HepG2 (cell line): ENCODE measurements at regions not wholly inside any gene's neighbourhood (a gene's known extent, or its start where the extent isn't known, plus 50 kb on each side); places are given as distances from the start of the nearest gene placed in this dataset.

Source experiments
- ATAC-seq: fragments of 200-7000 bp; cut with Tn5 transposase; 3 replicates; pipeline ENCODE4 v1.9.1; 2020; ENCODE audit warnings: mild to moderate bottlenecking, moderate library complexity
- BruUV-seq: library from RNA; stranded (reverse); fragments of 400-500 nt; replicated peaks from 2 replicates; lab custom pipeline; 2021; lab: Mats Ljungman, UMichigan
- CTCF ChIA-PET: fragments of 300-600 bp; formaldehyde crosslinking; extraction: SDS; loops from one replicate; lab custom pipeline; 2021; ENCODE audit warnings: low total read pairs, inconsistent platforms, low intra/inter-chr PET ratio; lab: Yijun Ruan, JAX
- POLR2A ChIA-PET: fragments of 350-600 bp; sonication (Branson Sonifier 250); formaldehyde crosslinking; loops from one replicate; lab custom pipeline; 2020; ENCODE audit warnings: antibody characterized with exemption, inconsistent platforms; lab: Yijun Ruan, JAX
- DNase-seq: peaks from one replicate; pipeline ENCODE4 v3.0.0-alpha.2; 2015; ENCODE audit warnings: low spot score
- FAIRE-seq: peaks from 3 replicates; lab custom pipeline; 2011; peaks lifted over from hg19 to GRCh38; lab: Jason Lieb, UNC
- H2AFZ ChIP-seq: one replicate; pipeline ENCODE4 v1.6.1; 2011; ENCODE audit warnings: low read length, inconsistent platforms
- H3K27ac ChIP-seq: fragments of 300-600 bp; 3 replicates; pipeline ENCODE4 v1.8.0; 2011; ENCODE audit warnings: mixed run types, mild to moderate bottlenecking, mixed read lengths, low read length, inconsistent platforms; ENCODE audit not compliant: insufficient read depth; ENCODE audit errors: extremely low read length
- H3K27me3 ChIP-seq, 2 experiments: fragments of 200-600 bp in 1 of 2; 2 replicates in 1 of 2; 3 replicates in 1 of 2; pipeline versions ENCODE4 v1.6.0 to v1.8.0; 2011; ENCODE audit warnings: low read length in 2 of 2, mild to moderate bottlenecking in 2 of 2, moderate library complexity in 2 of 2, inconsistent platforms in 1 of 2; ENCODE audit not compliant: insufficient read depth in 2 of 2, control insufficient read depth in 1 of 2
- H3K36me3 ChIP-seq, 2 experiments: fragments of 200-600 bp in 1 of 2; replicated peaks in 1 of 2; 2 replicates in 1 of 2; 3 replicates in 1 of 2; pipeline versions ENCODE4 v1.5.1 to v1.8.0; 2011; ENCODE audit warnings: low read length in 2 of 2, inconsistent platforms in 1 of 2; ENCODE audit not compliant: insufficient read depth in 2 of 2, control insufficient read depth in 1 of 2
- H3K4me1 ChIP-seq: 2 replicates; pipeline ENCODE4 v1.5.1; 2012; ENCODE audit warnings: low read length, inconsistent platforms; ENCODE audit not compliant: insufficient read depth
- H3K4me2 ChIP-seq: 2 replicates; pipeline ENCODE4 v1.6.0; 2011; ENCODE audit warnings: low read depth, low read length, inconsistent platforms
- H3K4me3 ChIP-seq, 3 experiments: fragments of 200-600 bp in 1 of 3; sonication (generic), shearing (Covaris generic) in 1 of 3; replicated peaks in 1 of 3; 2 replicates each; pipeline ENCODE4 v1.5.1; 2011 to 2016; ENCODE audit warnings: low read length in 3 of 3, inconsistent platforms in 2 of 3, low read depth in 2 of 3, mild to moderate bottlenecking in 2 of 3, control low read depth in 1 of 3, mixed read lengths in 1 of 3; ENCODE audit not compliant: insufficient read depth in 1 of 3
- H3K79me2 ChIP-seq: one replicate; pipeline ENCODE4 v1.6.1; 2011; ENCODE audit warnings: low read length, inconsistent platforms; ENCODE audit not compliant: insufficient read depth
- H3K9ac ChIP-seq: 2 replicates; pipeline ENCODE4 v1.6.0; 2011; ENCODE audit warnings: mild to moderate bottlenecking, low read depth, low read length, inconsistent platforms; ENCODE audit not compliant: insufficient read depth
- H3K9me3 ChIP-seq: 2 replicates; pipeline ENCODE4 v1.5.1; 2012; ENCODE audit warnings: mild to moderate bottlenecking, low read length
- H4K20me1 ChIP-seq: 2 replicates; pipeline ENCODE4 v1.6.0; 2011; ENCODE audit warnings: inconsistent platforms, mild to moderate bottlenecking, low read length, moderate library complexity; ENCODE audit not compliant: insufficient read depth
- HIVEP1 ChIP-seq: sonication (generic); formaldehyde crosslinking; IDR thresholded peaks from 2 replicates; pipeline ENCODE4 v1.4.0; 2020; ENCODE audit warnings: mild to moderate bottlenecking, missing genetic modification reagents
- MXD4 ChIP-seq: IDR thresholded peaks from 2 replicates; pipeline ENCODE4 v1.6.1; 2016; ENCODE audit warnings: mild to moderate bottlenecking, missing biosample characterization, missing genetic modification reagents
- YY1 ChIP-seq: IDR thresholded peaks from 2 replicates; pipeline ENCODE4 v1.6.1; 2011; ENCODE audit warnings: low read length, low read depth, moderate library complexity, mild to moderate bottlenecking; ENCODE audit not compliant: insufficient read depth, insufficient replicate concordance
- ZNF253 ChIP-seq: sonication (generic); formaldehyde crosslinking; IDR thresholded peaks from 2 replicates; pipeline ENCODE4 v1.8.0; 2022; ENCODE audit warnings: mild to moderate bottlenecking, missing genetic modification reagents, borderline replicate concordance
- ZNF850 ChIP-seq: sonication (generic); formaldehyde crosslinking; conservative IDR thresholded peaks from 2 replicates; pipeline ENCODE4 v1.9.0; 2021; ENCODE audit warnings: mild to moderate bottlenecking, missing genetic modification reagents
- ZSCAN22 ChIP-seq: sonication (generic); formaldehyde crosslinking; IDR thresholded peaks from 2 replicates; pipeline ENCODE4 v1.4.0; 2020; ENCODE audit warnings: mild to moderate bottlenecking, missing genetic modification reagents
- WGBS: methylation state at CpG from one replicate; pipeline ENCODE4 v1.1.6; 2017; ENCODE audit warnings: low lambda C conversion rate; 5-methylcytosine and 5-hydroxymethylcytosine counted together
- in situ Hi-C: cut with HindIII; loops from 2 replicates; pipeline ENCODE4 v1.10.0; 2017; ENCODE audit warnings: low pct_unique_long_range_greater_than_20kb; ENCODE audit not compliant: extremely low pct_ligation_motif_present
- intact Hi-C: fragments of 100-400 bp; cut with micrococcal nuclease; formaldehyde crosslinking; loops from one replicate; pipeline ENCODE4 v1.10.0; 2022; ENCODE audit not compliant: unreplicated experiment
- TF ChIP-seq, protein P1 (sequence below): sonication (generic); formaldehyde crosslinking; IDR thresholded peaks from 2 replicates; pipeline ENCODE4 v1.4.0; 2020; ENCODE audit warnings: missing genetic modification reagents, mild to moderate bottlenecking, borderline replicate concordance
- TF ChIP-seq, protein P2 (sequence below): IDR thresholded peaks from 2 replicates; pipeline ENCODE4 v1.6.1; 2016; ENCODE audit warnings: missing compliant biosample characterization, missing genetic modification reagents, borderline replicate concordance
- TF ChIP-seq, protein P3 (sequence below): sonication (generic); formaldehyde crosslinking; IDR thresholded peaks from 2 replicates; pipeline ENCODE4 v1.9.0; 2022; ENCODE audit warnings: missing genetic modification reagents, mild to moderate bottlenecking, borderline replicate concordance

DNA sequence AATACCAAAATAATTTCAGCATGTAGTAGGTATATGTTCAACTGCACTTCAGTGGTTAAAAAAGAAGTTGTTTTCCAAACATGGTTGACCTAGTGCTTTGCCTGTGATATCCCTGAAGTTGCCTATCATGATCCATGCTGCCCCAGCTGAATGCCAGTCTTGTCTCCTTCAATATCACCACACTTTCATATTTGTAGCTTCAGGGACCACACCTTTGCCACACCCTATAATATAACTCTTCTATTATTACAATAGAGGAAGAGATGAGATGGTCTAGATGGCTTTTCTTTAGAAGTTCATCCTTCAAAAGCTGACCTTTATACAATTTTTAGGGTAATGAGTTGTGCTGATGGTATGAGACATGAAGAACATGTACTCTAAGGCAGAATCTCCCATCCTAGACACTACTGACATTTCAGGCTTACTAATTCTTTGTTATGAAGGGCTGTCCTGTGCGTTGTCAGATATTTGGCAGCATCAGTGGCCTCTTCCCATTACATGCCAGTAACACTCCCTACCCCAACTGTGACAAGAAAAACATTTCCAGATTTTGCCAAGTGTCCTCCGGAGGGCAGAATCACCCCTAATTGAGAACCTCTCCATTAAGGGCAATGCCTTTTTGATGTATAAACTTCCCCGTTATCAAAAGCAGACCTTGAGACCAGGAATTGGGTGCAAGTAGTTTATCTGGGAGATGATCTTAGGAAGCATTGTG, 76.2 kb upstream of the PLCL2 start:
- in situ Hi-C loops: no loop called here
- no peak for ATAC-seq
- Histone ChIP-seq H3K4me1 (no peaks in the 10 kb centered on the region), H3K4me3 (no peak overlapping the region), H2AFZ (no peak overlapping the region), H3K36me3 (no peaks in the 10 kb centered on the region), H4K20me1 (no peaks in the 10 kb centered on the region), H3K4me2 (no peak overlapping the region), H3K79me2 (no peaks in the 10 kb centered on the region), H3K27me3 (no peaks in the 10 kb centered on the region; a peak in 1 of 5 replicates), H3K27ac (no peak overlapping the region), H3K9me3 (no peaks in the 10 kb centered on the region), H3K9ac (no peak overlapping the region)
- no peak for FAIRE-seq
- CTCF ChIA-PET: no interaction called here
- 7% methylated on average over 3 of the region's 3 CpGs for WGBS
- no peak for TF ChIP-seq ZNF850
- TF ChIP-seq, protein P1, sequence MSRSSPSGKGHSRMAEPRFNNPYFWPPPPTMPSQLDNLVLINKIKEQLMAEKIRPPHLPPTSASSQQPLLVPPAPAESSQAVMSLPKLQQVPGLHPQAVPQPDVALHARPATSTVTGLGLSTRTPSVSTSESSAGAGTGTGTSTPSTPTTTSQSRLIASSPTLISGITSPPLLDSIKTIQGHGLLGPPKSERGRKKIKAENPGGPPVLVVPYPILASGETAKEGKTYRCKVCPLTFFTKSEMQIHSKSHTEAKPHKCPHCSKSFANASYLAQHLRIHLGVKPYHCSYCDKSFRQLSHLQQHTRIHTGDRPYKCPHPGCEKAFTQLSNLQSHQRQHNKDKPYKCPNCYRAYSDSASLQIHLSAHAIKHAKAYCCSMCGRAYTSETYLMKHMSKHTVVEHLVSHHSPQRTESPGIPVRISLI (CRISPR knock-in tag): no peak
- POLR2A ChIA-PET: no interaction called here
- intact Hi-C loops: no loop called here
- no peak for DNase-seq
- BruUV-seq: no TSS peak

DNA sequence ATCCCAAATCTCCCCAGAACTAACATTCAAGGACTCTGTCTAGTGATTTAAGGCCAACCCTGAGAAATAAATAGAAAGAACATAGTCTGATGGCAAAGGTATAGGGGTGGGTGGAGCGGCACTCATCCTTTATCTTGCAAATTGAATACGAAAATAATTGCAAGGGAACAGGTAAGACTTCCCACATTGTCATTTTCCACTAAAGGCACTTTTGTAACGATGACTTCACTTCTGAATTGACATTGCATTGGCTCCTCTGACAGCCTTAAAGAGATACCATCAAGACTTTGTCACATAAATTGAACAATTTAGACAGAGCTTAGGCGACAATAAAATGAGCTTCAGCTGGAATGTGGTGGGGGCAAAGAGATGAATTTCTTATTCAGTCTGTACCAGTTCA, 75.3 kb upstream of the PLCL2 start:
- in situ Hi-C loops (no loop called here), intact Hi-C loops (no loop called here)
- no peak overlapping the region for H3K27ac ChIP-seq
- no peak for FAIRE-seq
- no peaks in the 10 kb centered on the region; a peak in 1 of 5 replicates for H3K27me3 ChIP-seq
- H3K79me2 ChIP-seq: no peaks in the 10 kb centered on the region
- no peaks in the 10 kb centered on the region for H3K9me3 ChIP-seq
- H3K4me2 ChIP-seq: no peak overlapping the region
- H4K20me1 ChIP-seq: no peaks in the 10 kb centered on the region
- H3K36me3 ChIP-seq: no peaks in the 10 kb centered on the region
- 4% methylated on average over 4 of the region's 4 CpGs for WGBS
- no peak for DNase-seq
- TF ChIP-seq, protein P2, sequence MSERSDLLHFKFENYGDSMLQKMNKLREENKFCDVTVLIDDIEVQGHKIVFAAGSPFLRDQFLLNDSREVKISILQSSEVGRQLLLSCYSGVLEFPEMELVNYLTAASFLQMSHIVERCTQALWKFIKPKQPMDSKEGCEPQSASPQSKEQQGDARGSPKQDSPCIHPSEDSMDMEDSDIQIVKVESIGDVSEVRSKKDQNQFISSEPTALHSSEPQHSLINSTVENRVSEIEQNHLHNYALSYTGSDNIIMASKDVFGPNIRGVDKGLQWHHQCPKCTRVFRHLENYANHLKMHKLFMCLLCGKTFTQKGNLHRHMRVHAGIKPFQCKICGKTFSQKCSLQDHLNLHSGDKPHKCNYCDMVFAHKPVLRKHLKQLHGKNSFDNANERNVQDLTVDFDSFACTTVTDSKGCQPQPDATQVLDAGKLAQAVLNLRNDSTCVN (CRISPR knock-in tag): no peak
- no peak for TF ChIP-seq MXD4
- no peak for TF ChIP-seq HIVEP1
- TF ChIP-seq ZNF253: no peak
- TF ChIP-seq, protein P3, sequence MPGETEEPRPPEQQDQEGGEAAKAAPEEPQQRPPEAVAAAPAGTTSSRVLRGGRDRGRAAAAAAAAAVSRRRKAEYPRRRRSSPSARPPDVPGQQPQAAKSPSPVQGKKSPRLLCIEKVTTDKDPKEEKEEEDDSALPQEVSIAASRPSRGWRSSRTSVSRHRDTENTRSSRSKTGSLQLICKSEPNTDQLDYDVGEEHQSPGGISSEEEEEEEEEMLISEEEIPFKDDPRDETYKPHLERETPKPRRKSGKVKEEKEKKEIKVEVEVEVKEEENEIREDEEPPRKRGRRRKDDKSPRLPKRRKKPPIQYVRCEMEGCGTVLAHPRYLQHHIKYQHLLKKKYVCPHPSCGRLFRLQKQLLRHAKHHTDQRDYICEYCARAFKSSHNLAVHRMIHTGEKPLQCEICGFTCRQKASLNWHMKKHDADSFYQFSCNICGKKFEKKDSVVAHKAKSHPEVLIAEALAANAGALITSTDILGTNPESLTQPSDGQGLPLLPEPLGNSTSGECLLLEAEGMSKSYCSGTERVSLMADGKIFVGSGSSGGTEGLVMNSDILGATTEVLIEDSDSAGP: no peak
- TF ChIP-seq ZSCAN22 (CRISPR knock-in tag): no peak
- TF ChIP-seq YY1: no peak
- no TSS peak for BruUV-seq
- H2AFZ ChIP-seq: no peak overlapping the region
- H3K4me3 ChIP-seq: no peak overlapping the region
- no peak overlapping the region for H3K9ac ChIP-seq
- no peak for ATAC-seq
- ChIA-PET CTCF (no interaction called here), POLR2A (no interaction called here)
- no peaks in the 10 kb centered on the region for H3K4me1 ChIP-seq
